NCI-H2107 treated with DMSO at 0.1 percent for 48 hours (cell line): ENCODE measurements at regions not wholly inside any gene's neighbourhood (a gene's known extent, or its start where the extent isn't known, plus 50 kb on each side); places are given as distances from the start of the nearest gene placed in this dataset.
"Not testable (repeated sequence)": the region's sequence is repeated elsewhere in the genome, so short reads cannot be mapped to it uniquely, and the experiment has no call there.

Experiments
- DNase-seq: peaks from one replicate; lab custom pipeline; 2025; ENCODE audit not compliant: unreplicated experiment; lab: John Stamatoyannopoulos, UW

- DNase-seq: no peak
These were observed 620.2 kb upstream of the BCHE start for GRCh38 chr3:166457382-166457781.

- no peak for DNase-seq
These were observed 619.1 kb upstream of the BCHE start for GRCh38 chr3:166456286-166456685.

- DNase-seq: no peak
These were observed 618.5 kb upstream of the BCHE start for GRCh38 chr3:166455744-166456143.

GRCh38 chr3:166453478-166453877, 616.3 kb upstream of the BCHE start:
- DNase-seq: no peak

- no peak for DNase-seq
These were observed 614.8 kb upstream of the BCHE start for GRCh38 chr3:166451997-166452396.

- no peak for DNase-seq
These were observed 610.3 kb upstream of the BCHE start for GRCh38 chr3:166447513-166447912.

GRCh38 chr3:166446986-166447385, 609.8 kb upstream of the BCHE start:
- DNase-seq: no peak

GRCh38 chr3:166446291-166446690, 609.1 kb upstream of the BCHE start:
- no peak for DNase-seq

- no peak for DNase-seq
These were observed 608.6 kb upstream of the BCHE start for GRCh38 chr3:166445865-166446264.

GRCh38 chr3:166444756-166445155, 607.5 kb upstream of the BCHE start:
- DNase-seq: no peak

- DNase-seq: no peak
These were observed 607.1 kb upstream of the BCHE start for GRCh38 chr3:166444336-166444735.

- DNase-seq: no peak
These were observed 598.3 kb upstream of the BCHE start for GRCh38 chr3:166435469-166436057.

GRCh38 chr3:166433060-166433459, 595.8 kb upstream of the BCHE start:
- no peak for DNase-seq

- no peak for DNase-seq
These were observed 588.8 kb upstream of the BCHE start for GRCh38 chr3:166425900-166426611.

GRCh38 chr3:166425021-166425420, 587.8 kb upstream of the BCHE start:
- no peak for DNase-seq

GRCh38 chr3:166423824-166424513, 586.7 kb upstream of the BCHE start:
- DNase-seq: not testable (repeated sequence)

GRCh38 chr3:166422556-166422955, 585.3 kb upstream of the BCHE start:
- DNase-seq: no peak

GRCh38 chr3:166420071-166420470, 582.8 kb upstream of the BCHE start:
- DNase-seq: no peak

- no peak for DNase-seq
These were observed 568.7 kb upstream of the BCHE start for GRCh38 chr3:166405896-166406295.

GRCh38 chr3:166405465-166405864, 568.2 kb upstream of the BCHE start:
- no peak for DNase-seq

GRCh38 chr3:166390303-166390702, 553.1 kb upstream of the BCHE start:
- no peak for DNase-seq

GRCh38 chr3:166388321-166388720, 551.1 kb upstream of the BCHE start:
- DNase-seq: no peak
